Heart right ventricle (tissue), 16 donors: ENCODE measurements at regions not wholly inside any gene's neighbourhood (a gene's known extent, or its start where the extent isn't known, plus 50 kb on each side); places are given as distances from the start of the nearest gene placed in this dataset.

Experiments
- ATAC-seq, 8 donors: fragments of 200-7000 bp; cut with Tn5 transposase; one replicate each; pipeline ENCODE4 v1.9.1; 2020; ENCODE audit warnings: mild to moderate bottlenecking in 8 of 8, moderate library complexity in 8 of 8, moderate number of reproducible peaks in 1 of 8
- DNase-seq, 2 donors: peaks; one replicate each; pipeline ENCODE4 v3.0.0-alpha.2; 2020
- H3K27ac ChIP-seq, 10 donors: fragments of 200-600 bp; sonication (generic) in 2 of 10; one replicate each; pipeline versions ENCODE4 v1.5.0 to v1.8.0; 2020 to 2022; ENCODE audit warnings: mild to moderate bottlenecking in 3 of 10
- H3K27me3 ChIP-seq, 7 donors: fragments of 200-600 bp; one replicate each; pipeline ENCODE4 v1.8.0; 2021 to 2022; ENCODE audit warnings: mild to moderate bottlenecking in 2 of 7
- H3K36me3 ChIP-seq, 9 donors: fragments of 200-600 bp; sonication (generic) in 1 of 9; one replicate each; pipeline versions ENCODE4 v1.5.0 to v1.8.0; 2020 to 2022; ENCODE audit warnings: mild to moderate bottlenecking in 2 of 9
- H3K4me1 ChIP-seq, 9 donors: fragments of 200-600 bp; sonication (generic) in 1 of 9; one replicate each; pipeline versions ENCODE4 v1.5.0 to v1.8.0; 2020 to 2022; ENCODE audit warnings: mild to moderate bottlenecking in 4 of 9
- H3K4me3 ChIP-seq, 10 donors: fragments of 200-600 bp; sonication (generic) in 2 of 10; one replicate each; pipeline versions ENCODE4 v1.5.0 to v1.8.0; 2020 to 2022; ENCODE audit warnings: mild to moderate bottlenecking in 7 of 10, moderate library complexity in 2 of 10
- H3K9me3 ChIP-seq, 11 donors: fragments of 200-600 bp in 10 of 11; sonication (generic) in 2 of 11; one replicate each; pipeline versions ENCODE4 v1.5.0 to v1.8.0; 2013 to 2022; ENCODE audit warnings: mild to moderate bottlenecking in 2 of 11, control low read depth in 1 of 11, moderate library complexity in 1 of 11
- WGBS, 2 donors: extraction: QIAGEN DNeasy Blood & Tissue Kit; methylation state at CpG; one replicate each; pipeline ENCODE4 v1.1.7; 2013; ENCODE audit warnings: inconsistent platforms in 1 of 2; 5-methylcytosine and 5-hydroxymethylcytosine counted together
- intact Hi-C, 10 donors: fragments of 100-400 bp; cut with DNase I; formaldehyde crosslinking; loops; one replicate each; pipeline versions ENCODE4 v1.11.1 to v1.14.2; 2022
- TF ChIP-seq, protein P1 (sequence below), 9 donors: fragments of 200-600 bp; sonication (generic) in 2 of 9; IDR thresholded peaks; one replicate each; pipeline versions ENCODE4 v1.5.0 to v1.8.0; 2021 to 2022; ENCODE audit warnings: antibody characterized with exemption in 9 of 9, mild to moderate bottlenecking in 5 of 9, moderate library complexity in 1 of 9
- donor health status: Arrhythmogenic right ventricular cardiomyopathy.
- donor health status: ischemic (EF 13 %, LVEDD 7.1; RV severe dilation, severe dysfunction).
- donor health status: healthy with polysubstance abuse.
- donor health status: DM: no; HTN: yes; CAD: no.
- donor health status: DM: no; HTN: no; CAD: no.
- donor health status: ischemic (EF 25% LVEDD 6.9; RV normal size, moderate dysfunction).
- donor health status: ischemic (EF 25% LVEDD 5.7; RV mildly dilated, moderate dysfunction).
- donor health status: healthy.
- donor health status: DM: yes; HTN: yes; CAD: no.
- donor health status: Ischemic cardiomyopathy.
- donor health status: ischemic (EF 35%, LVEDD 5.7; RV mildly dilated, moderate dysfunction).
- donor health status: nonischemic (EF 11% LVEDD 7.7; RV severe dilation, severe dysfunction).
- donor health status: DM: yes; HTN: yes; CAD: no.
- donor health status: PGD.
- donor health status: ischemic (EF 29% LVEDD 5.4; RV normal size, mild dysfunction).
- donor health status: nonischemic (EF 23%, LVEDD 6.1; RV moderate dilation, normal function).

DNA sequence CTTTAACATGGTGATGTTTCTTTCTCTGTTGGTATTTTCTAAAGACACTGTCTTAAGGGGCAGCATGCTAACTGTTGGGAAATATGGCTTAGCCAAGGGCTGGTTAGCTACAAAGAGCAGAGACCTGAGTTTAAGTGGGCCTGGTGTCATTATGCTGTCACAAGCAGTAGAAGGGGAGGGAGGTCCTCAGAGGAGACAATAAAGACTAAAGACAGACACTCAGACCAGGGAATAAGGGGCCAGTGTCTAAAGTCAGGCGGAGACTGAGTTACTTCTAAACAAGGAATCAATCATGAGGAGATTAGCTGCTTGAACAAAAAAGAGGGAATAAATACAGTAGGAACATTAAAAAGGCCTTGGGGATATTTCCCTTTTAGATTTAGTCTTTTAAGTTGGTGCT lies 142.7 kb upstream of the DPPA4 start:
- ATAC-seq (no peak), DNase-seq (no peak)
- no peaks in the 10 kb centered on the region for H3K4me1 ChIP-seq
- H3K9me3 ChIP-seq = peaks cover 0 to 6% (median 0%) of the 10 kb centered on the region in 11 donors
- H3K36me3 ChIP-seq = no peaks in the 10 kb centered on the region
- H3K27me3 ChIP-seq = no peaks in the 10 kb centered on the region
- TF ChIP-seq, protein P1, sequence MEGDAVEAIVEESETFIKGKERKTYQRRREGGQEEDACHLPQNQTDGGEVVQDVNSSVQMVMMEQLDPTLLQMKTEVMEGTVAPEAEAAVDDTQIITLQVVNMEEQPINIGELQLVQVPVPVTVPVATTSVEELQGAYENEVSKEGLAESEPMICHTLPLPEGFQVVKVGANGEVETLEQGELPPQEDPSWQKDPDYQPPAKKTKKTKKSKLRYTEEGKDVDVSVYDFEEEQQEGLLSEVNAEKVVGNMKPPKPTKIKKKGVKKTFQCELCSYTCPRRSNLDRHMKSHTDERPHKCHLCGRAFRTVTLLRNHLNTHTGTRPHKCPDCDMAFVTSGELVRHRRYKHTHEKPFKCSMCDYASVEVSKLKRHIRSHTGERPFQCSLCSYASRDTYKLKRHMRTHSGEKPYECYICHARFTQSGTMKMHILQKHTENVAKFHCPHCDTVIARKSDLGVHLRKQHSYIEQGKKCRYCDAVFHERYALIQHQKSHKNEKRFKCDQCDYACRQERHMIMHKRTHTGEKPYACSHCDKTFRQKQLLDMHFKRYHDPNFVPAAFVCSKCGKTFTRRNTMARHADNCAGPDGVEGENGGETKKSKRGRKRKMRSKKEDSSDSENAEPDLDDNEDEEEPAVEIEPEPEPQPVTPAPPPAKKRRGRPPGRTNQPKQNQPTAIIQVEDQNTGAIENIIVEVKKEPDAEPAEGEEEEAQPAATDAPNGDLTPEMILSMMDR (IDR thresholded peaks at IDR 0.05) = no peak
- H3K27ac ChIP-seq = no peak overlapping the region
- 54 to 68% methylated on average over 1 of the region's 1 CpG for WGBS, 2 donors
- H3K4me3 ChIP-seq = no peak overlapping the region
- intact Hi-C loops = no loop called here

DNA sequence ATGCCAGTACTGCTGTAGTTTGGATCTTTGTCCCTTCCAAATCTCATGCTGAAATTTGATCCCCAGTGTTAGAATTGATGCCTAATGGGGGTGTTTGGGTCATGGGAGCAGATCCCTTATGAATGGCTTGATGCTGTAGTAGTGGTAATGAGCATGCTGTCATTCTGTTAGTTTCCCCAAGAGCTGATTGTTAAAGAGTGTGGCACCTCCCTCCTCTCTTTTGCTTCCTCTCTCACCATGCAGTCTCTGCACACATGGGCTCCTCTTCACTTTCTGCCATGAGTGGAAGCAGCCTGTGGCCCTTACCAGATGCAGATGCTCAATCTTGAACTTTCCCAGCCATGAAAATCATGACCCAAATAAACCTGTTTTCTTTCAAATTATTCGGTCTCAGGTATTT lies 141.3 kb upstream of the DPPA4 start:
- ATAC-seq (no peak), DNase-seq (no peak)
- Histone ChIP-seq H3K9me3 (peaks cover 0 to 10% (median 0%) of the 10 kb centered on the region in 11 donors), H3K27me3 (no peaks in the 10 kb centered on the region), H3K4me1 (no peaks in the 10 kb centered on the region), H3K36me3 (no peaks in the 10 kb centered on the region), H3K27ac (no peak overlapping the region), H3K4me3 (no peak overlapping the region)
- WGBS, 2 donors = 85 to 91% methylated on average over 1 of the region's 1 CpG
- intact Hi-C loops = no loop called here
- TF ChIP-seq, protein P1 (IDR thresholded peaks at IDR 0.05) = no peak

DNA sequence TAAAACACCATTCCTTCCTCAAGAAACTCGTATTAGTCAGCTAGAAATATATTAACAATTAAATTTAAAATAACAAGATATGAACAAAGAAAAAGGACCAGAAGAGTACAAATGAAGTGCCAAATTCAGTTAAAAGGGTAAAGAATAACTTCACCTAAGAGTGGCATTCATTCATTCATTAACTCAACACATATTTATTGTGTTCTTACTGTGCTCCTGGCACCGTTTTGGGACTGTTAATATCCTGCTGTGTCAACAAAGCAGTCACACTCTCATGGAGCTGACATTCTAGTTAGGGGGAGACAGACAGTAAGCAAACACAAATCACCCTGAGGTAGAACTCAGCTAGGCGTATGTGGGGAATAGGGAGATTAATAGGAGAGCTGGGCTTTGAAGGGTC lies 123.6 kb upstream of the DPPA4 start:
- intact Hi-C loops = no loop called here
- 52 to 56% methylated on average over 3 of the region's 3 CpGs for WGBS, 2 donors

GRCh38 chr3:109445210-109445609 lies 107.9 kb upstream of the DPPA4 start:
- peaks cover 0 to 55% (median 10%) of the 10 kb centered on the region in 11 donors for H3K9me3 ChIP-seq
- no peak for DNase-seq
- H3K27me3 ChIP-seq = no peaks in the 10 kb centered on the region
- H3K27ac ChIP-seq = no peak overlapping the region
- WGBS, 2 donors = 69 to 75% methylated on average over 3 of the region's 3 CpGs
- no peak for ATAC-seq
- no peaks in the 10 kb centered on the region for H3K36me3 ChIP-seq
- no peaks in the 10 kb centered on the region for H3K4me1 ChIP-seq
- intact Hi-C loops = no loop called here
- TF ChIP-seq, protein P1 (IDR thresholded peaks at IDR 0.05) = no peak
- no peak overlapping the region for H3K4me3 ChIP-seq

More for the DNA sequence above, 123.6 kb upstream of the DPPA4 start:
- Histone ChIP-seq H3K9me3 (peaks cover 0 to 18% (median 0%) of the 10 kb centered on the region in 11 donors), H3K27ac (no peak overlapping the region), H3K4me1 (no peaks in the 10 kb centered on the region), H3K27me3 (no peaks in the 10 kb centered on the region), H3K4me3 (no peak overlapping the region), H3K36me3 (no peaks in the 10 kb centered on the region)
- TF ChIP-seq, protein P1 (IDR thresholded peaks at IDR 0.05) = no peak
- DNase-seq = no peak
- no peak for ATAC-seq
